ENCODE measurements at regions not wholly inside any gene's neighbourhood (a gene's known extent, or its start where the extent isn't known, plus 50 kb on each side); places are given as distances from the start of the nearest gene placed in this dataset.

DNA sequence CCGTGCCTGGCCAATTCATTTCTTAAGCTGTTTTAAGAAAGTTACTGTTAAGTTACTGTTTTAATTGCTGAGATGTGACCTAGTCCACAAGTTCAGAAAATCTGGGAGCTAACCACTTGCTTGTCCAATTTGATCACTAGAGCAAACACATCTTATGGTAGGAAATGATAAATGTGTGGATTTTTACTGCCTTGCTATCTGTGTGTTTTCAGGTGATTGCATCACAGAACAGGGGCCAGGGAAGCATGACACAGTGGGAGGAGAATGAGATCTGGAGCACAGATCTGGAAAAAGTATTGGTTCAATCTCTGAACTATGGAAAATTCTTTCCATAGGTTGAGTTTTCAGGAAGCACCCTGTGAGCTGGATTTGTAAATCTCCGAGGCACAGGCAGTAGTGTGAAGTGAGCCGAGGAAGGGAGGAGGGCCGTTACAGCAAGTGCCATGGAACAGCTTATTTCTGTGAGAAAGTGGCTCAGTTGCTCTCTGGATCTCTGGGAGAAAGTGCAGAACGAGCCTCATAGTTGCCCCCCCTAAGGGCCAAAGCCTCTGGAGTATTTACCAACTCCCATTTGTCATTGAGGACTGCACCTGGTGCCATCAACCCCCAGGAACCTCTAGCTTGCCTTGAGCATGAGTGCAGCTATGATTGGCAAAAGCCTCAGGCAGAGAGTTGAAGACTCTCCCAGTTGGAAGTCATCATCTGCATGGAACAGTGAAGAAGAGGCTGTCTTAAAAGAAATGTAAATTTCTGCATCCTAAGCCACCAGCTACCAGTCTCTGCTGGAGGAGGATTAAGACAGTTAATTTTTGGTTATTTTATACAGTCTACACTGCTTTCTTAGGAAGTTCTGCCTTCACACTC, 161.8 kb upstream of the CLINT1 start:
- WGBS, 2 donors: 72 to 77% methylated on average over 5 of the region's 5 CpGs

DNA sequence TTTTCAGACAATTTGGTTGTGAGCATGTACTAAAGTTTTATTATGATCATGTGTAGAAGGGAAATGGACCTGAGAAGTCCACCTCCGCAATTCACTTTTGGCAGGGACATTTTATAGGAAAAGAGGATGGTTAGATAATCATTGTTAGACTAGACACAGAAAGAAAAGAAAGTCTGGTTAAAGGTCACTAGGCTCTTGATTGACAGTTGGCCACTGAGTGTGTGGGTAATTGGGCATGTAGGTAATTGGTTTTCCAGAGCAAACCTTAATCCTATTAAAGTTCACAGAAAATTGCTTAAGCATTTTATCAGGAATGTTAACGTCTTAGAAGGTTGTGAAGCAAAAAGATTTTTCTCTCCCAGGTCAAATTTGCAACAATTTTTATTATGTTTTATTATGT, 158.5 kb upstream of the CLINT1 start:
- intact Hi-C loops (cut with DNase I): loop anchor here in 3 of 10 donors (10.0 kb wide), 3 partner anchors 1087 to 1117 kb away; no protein-coding TSS in a partner anchor
- Histone ChIP-seq H3K9me3 (no peaks in the 10 kb centered on the region), H3K27ac (no peak overlapping the region), H3K27me3 (peaks cover 0 to 4% (median 0%) of the 10 kb centered on the region in 7 donors), H3K36me3 (no peaks in the 10 kb centered on the region), H3K4me3 (no peak overlapping the region), H3K4me1 (peaks cover 0 to 5% (median 0%) of the 10 kb centered on the region in 9 donors)
- TF ChIP-seq CTCF (IDR thresholded peaks at IDR 0.05): no peak
- ATAC-seq (no peak), DNase-seq (no peak)
- WGBS, 2 donors: 73 to 76% methylated on average over 2 of the region's 2 CpGs

More for the DNA sequence above, 161.8 kb upstream of the CLINT1 start:
- TF ChIP-seq CTCF (IDR thresholded peaks at IDR 0.05): no peak
- no peak overlapping the region for H3K4me3 ChIP-seq
- intact Hi-C loops (cut with DNase I): no loop called here
- DNase-seq (no peak), ATAC-seq (no peak)
- peaks cover 0 to 5% (median 0%) of the 10 kb centered on the region in 9 donors for H3K4me1 ChIP-seq
- H3K36me3 ChIP-seq: no peaks in the 10 kb centered on the region
- H3K9me3 ChIP-seq: no peaks in the 10 kb centered on the region
- no peak overlapping the region for H3K27ac ChIP-seq
- no peaks in the 10 kb centered on the region for H3K27me3 ChIP-seq

GRCh38 chr5:158014372-158014771, 155.4 kb upstream of the CLINT1 start:
- DNase-seq: no peak
- Histone ChIP-seq H3K4me3 (no peak overlapping the region), H3K9me3 (no peaks in the 10 kb centered on the region), H3K36me3 (no peaks in the 10 kb centered on the region), H3K4me1 (peaks cover 0 to 5% (median 0%) of the 10 kb centered on the region in 9 donors), H3K27ac (no peak overlapping the region), H3K27me3 (peaks cover 0 to 4% (median 0%) of the 10 kb centered on the region in 7 donors)
- TF ChIP-seq CTCF (IDR thresholded peaks at IDR 0.05): no peak
- intact Hi-C loops (cut with DNase I): loop anchor here in 3 of 10 donors (10.0 kb wide), 3 partner anchors 1090 to 1120 kb away; no protein-coding TSS in a partner anchor
- 89 to 90% methylated on average over 1 of the region's 1 CpG for WGBS, 2 donors
- ATAC-seq: no peak

DNA sequence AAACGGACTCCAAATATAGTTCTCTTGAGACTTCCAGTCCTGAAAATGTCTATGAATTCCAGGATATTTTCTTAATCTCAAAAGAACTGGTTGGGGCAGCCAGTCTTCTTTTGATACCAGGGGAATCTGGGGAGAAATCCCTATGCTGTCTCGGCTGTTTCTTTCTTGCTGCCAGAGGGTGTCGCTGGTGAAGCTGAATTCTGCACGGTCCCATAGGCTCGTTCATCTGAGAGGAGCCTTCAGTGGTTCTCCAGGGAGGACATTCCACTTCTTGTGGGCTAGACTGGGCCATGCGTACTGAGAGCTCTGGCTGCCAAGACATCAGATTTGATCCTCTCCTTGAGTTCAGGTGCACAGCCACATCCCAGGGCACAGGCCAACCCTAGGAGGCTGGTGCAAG, 155.0 kb upstream of the CLINT1 start:
- no peaks in the 10 kb centered on the region for H3K36me3 ChIP-seq
- DNase-seq (peak in 1 of 2 donors; percentile 32), ATAC-seq (peak in 6 of 8 donors; percentile 47 to 71 (median 56))
- intact Hi-C loops (cut with DNase I): loop anchor here in 3 of 10 donors (10.0 kb wide), 3 partner anchors 1091 to 1121 kb away; no protein-coding TSS in a partner anchor
- peaks cover 0 to 5% (median 0%) of the 10 kb centered on the region in 9 donors for H3K4me1 ChIP-seq
- H3K9me3 ChIP-seq: no peaks in the 10 kb centered on the region
- H3K27me3 ChIP-seq: peaks cover 0 to 4% (median 0%) of the 10 kb centered on the region in 7 donors
- TF ChIP-seq CTCF (IDR thresholded peaks at IDR 0.05): peak in 7 of 9 donors; percentile 26 to 57 (median 44)
- no peak overlapping the region for H3K4me3 ChIP-seq
- 14 to 15% methylated on average over 6 of the region's 6 CpGs for WGBS, 2 donors
- H3K27ac ChIP-seq: no peak overlapping the region
